DOHH2 (cell line): ENCODE measurements at regions not wholly inside any gene's neighbourhood (a gene's known extent, or its start where the extent isn't known, plus 50 kb on each side); places are given as distances from the start of the nearest gene placed in this dataset.
"Not testable (repeated sequence)": the region's sequence is repeated elsewhere in the genome, so short reads cannot be mapped to it uniquely, and the experiment has no call there.

ENCODE experiments used
- CTCF ChIP-seq: fragments of 200-600 bp; sonication (generic); IDR thresholded peaks from one replicate; pipeline ENCODE4 v1.5.1; 2014; ENCODE audit warnings: antibody characterized with exemption, mild to moderate bottlenecking, low read depth, low read length; ENCODE audit not compliant: poor library complexity, severe bottlenecking
- EZH2phosphoT487 ChIP-seq: fragments of 200-600 bp; sonication (generic); IDR thresholded peaks from 2 replicates; pipeline ENCODE4 v1.6.1; 2017; ENCODE audit warnings: borderline replicate concordance, mild to moderate bottlenecking, antibody characterized with exemption, low read length, moderate library complexity, mixed read lengths

DNA sequence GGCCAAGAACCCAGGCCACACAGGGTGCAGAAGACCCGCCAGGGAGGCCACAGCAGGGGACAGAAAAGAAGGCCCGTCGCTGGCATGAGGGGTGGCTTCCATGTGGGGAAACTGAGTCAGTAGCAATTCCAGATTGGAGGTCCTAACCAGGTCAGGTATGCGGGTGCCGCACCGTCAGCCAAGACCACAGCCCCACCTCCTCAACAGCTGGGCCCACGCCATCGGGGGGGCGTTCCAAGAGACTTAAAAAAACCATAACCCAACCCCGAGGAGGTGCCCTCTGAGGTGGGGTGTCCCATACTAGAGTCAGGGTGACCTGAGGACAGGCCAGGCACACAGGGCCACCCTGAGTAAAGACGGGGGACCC is 5416.8 kb upstream of the TPTE start:
- not testable (repeated sequence) for TF ChIP-seq CTCF, EZH2phosphoT487
